CD4-positive, alpha-beta memory T cell (primary cell): ENCODE measurements at regions not wholly inside any gene's neighbourhood (a gene's known extent, or its start where the extent isn't known, plus 50 kb on each side); places are given as distances from the start of the nearest gene placed in this dataset.
A peak's percentile ranks its signal among the peaks of the same experiment; 100 is the strongest.

Source experiments
- CTCF ChIA-PET: fragments of 350-600 bp; sonication (Branson Sonifier 250); formaldehyde crosslinking; loops from one replicate; lab custom pipeline; 2021; ENCODE audit warnings: inconsistent platforms; ENCODE audit not compliant: partially characterized antibody; lab: Charles Lee
- POLR2A ChIA-PET: fragments of 350-600 bp; sonication (Branson Sonifier 250); formaldehyde crosslinking; loops from one replicate; lab custom pipeline; 2021; ENCODE audit not compliant: partially characterized antibody; lab: Charles Lee
- DNase-seq, 5 donors: peaks; one replicate each; pipeline versions ENCODE4 v3.0.0 to v3.0.0-alpha.2; 2020 to 2022; ENCODE audit warnings: mixed read lengths in 1 of 5
- H3K27ac ChIP-seq: one replicate; pipeline ENCODE4 v1.7.0; 2013; ENCODE audit warnings: low read depth, low read length
- H3K27me3 ChIP-seq: 2 replicates; pipeline ENCODE4 v1.7.0; 2013; ENCODE audit warnings: mild to moderate bottlenecking, low read length, moderate library complexity; ENCODE audit not compliant: insufficient read depth
- H3K36me3 ChIP-seq: 2 replicates; pipeline ENCODE4 v1.7.0; 2013; ENCODE audit warnings: mild to moderate bottlenecking, low read length, moderate library complexity; ENCODE audit not compliant: insufficient read depth
- H3K4me1 ChIP-seq: 2 replicates; pipeline ENCODE4 v1.7.0; 2013; ENCODE audit warnings: mild to moderate bottlenecking, low read length, moderate library complexity; ENCODE audit not compliant: insufficient read depth
- H3K4me3 ChIP-seq, 2 donors: one replicate each; pipeline ENCODE4 v1.7.0; 2013; ENCODE audit warnings: low read length in 2 of 2, mild to moderate bottlenecking in 1 of 2
- H3K9me3 ChIP-seq, 2 donors: one replicate each; pipeline ENCODE4 v1.7.0; 2013; ENCODE audit warnings: low read length in 2 of 2, control low read depth in 1 of 2; ENCODE audit not compliant: control insufficient read depth in 1 of 2
- H3K27ac Mint-ChIP-seq, 7 donors: one replicate each; pipeline ENCODE4 v1.8.0; 2020 to 2021; ENCODE audit warnings: mixed read lengths in 7 of 7, mild to moderate bottlenecking in 6 of 7, inconsistent platforms in 3 of 7, moderate library complexity in 3 of 7
- H3K27me3 Mint-ChIP-seq, 2 donors: one replicate each; pipeline ENCODE4 v1.8.0; 2020 to 2021; ENCODE audit warnings: mixed read lengths in 2 of 2
- H3K36me3 Mint-ChIP-seq, 2 donors: one replicate each; pipeline ENCODE4 v1.8.0; 2020 to 2021; ENCODE audit warnings: mixed read lengths in 2 of 2, inconsistent platforms in 1 of 2, mild to moderate bottlenecking in 1 of 2
- H3K4me1 Mint-ChIP-seq, 4 donors: one replicate each; pipeline ENCODE4 v1.8.0; 2020 to 2021; ENCODE audit warnings: mixed read lengths in 4 of 4, mild to moderate bottlenecking in 1 of 4
- H3K4me3 Mint-ChIP-seq, 8 donors: one replicate each; pipeline ENCODE4 v1.8.0; 2020 to 2021; ENCODE audit warnings: mixed read lengths in 8 of 8, mild to moderate bottlenecking in 7 of 8, moderate library complexity in 6 of 8, inconsistent platforms in 3 of 8
- H3K9me3 Mint-ChIP-seq, 8 donors: one replicate each; pipeline ENCODE4 v1.8.0; 2020 to 2021; ENCODE audit warnings: mixed read lengths in 8 of 8, mild to moderate bottlenecking in 5 of 8, inconsistent platforms in 3 of 8, moderate library complexity in 1 of 8
- intact Hi-C: fragments of 100-400 bp; cut with micrococcal nuclease; formaldehyde crosslinking; loops from one replicate; pipeline ENCODE4 v1.15.1; 2023

DNA sequence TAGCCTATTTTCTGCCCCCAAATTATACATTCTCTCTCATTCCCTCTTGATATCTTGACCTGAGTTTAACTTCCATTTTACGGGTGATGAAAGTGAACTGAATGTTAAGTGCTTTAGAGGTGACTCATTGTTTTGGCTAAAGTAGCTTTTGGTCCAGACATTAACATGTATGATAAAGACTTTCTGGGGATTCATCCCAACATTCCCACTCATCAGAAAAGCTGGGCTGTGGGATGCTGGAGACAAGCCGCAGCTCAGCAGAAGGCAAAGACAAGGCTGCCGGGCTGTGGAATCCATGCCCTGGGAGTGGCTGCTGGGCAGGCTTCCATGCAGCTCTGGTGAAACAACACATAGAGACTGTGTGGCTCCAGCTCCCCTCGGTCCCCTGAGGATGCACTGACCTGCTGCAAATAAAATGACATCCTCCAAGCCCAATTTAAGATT, 89.9 kb upstream of the SYNDIG1 start:
- CTCF ChIA-PET: no interaction called here
- H3K27me3 Mint-ChIP-seq: peaks cover 0 to 2% of the 10 kb centered on the region in 2 donors
- no peak for DNase-seq

GRCh38 chr20:24378661-24379483, 90.6 kb upstream of the SYNDIG1 start:
- Mint-ChIP-seq H3K4me3 (no peak overlapping the region), H3K9me3 (no peaks in the 10 kb centered on the region), H3K27ac (no peak overlapping the region), H3K4me1 (no peaks in the 10 kb centered on the region), H3K27me3 (peaks cover 0 to 2% of the 10 kb centered on the region in 2 donors), H3K36me3 (no peaks in the 10 kb centered on the region)
- H3K36me3 ChIP-seq: no peaks in the 10 kb centered on the region
- CTCF ChIA-PET: no interaction called here
- no peaks in the 10 kb centered on the region for H3K9me3 ChIP-seq
- intact Hi-C loops: no loop called here
- DNase-seq: no peak
- no peak overlapping the region for H3K27ac ChIP-seq
- H3K4me3 ChIP-seq: no peak overlapping the region
- no peaks in the 10 kb centered on the region for H3K4me1 ChIP-seq
- no peaks in the 10 kb centered on the region for H3K27me3 ChIP-seq
- POLR2A ChIA-PET: no interaction called here

More for the DNA sequence above, 89.9 kb upstream of the SYNDIG1 start:
- no peaks in the 10 kb centered on the region for H3K4me1 Mint-ChIP-seq
- no peak overlapping the region for H3K27ac ChIP-seq
- H3K4me1 ChIP-seq: no peaks in the 10 kb centered on the region
- intact Hi-C loops: no loop called here
- no peak overlapping the region for H3K4me3 Mint-ChIP-seq
- H3K9me3 Mint-ChIP-seq: no peaks in the 10 kb centered on the region
- H3K4me3 ChIP-seq: no peak overlapping the region
- POLR2A ChIA-PET: no interaction called here
- no peaks in the 10 kb centered on the region for H3K27me3 ChIP-seq
- H3K9me3 ChIP-seq: no peaks in the 10 kb centered on the region
- no peak overlapping the region for H3K27ac Mint-ChIP-seq
- H3K36me3 ChIP-seq: no peaks in the 10 kb centered on the region
- no peaks in the 10 kb centered on the region for H3K36me3 Mint-ChIP-seq

DNA sequence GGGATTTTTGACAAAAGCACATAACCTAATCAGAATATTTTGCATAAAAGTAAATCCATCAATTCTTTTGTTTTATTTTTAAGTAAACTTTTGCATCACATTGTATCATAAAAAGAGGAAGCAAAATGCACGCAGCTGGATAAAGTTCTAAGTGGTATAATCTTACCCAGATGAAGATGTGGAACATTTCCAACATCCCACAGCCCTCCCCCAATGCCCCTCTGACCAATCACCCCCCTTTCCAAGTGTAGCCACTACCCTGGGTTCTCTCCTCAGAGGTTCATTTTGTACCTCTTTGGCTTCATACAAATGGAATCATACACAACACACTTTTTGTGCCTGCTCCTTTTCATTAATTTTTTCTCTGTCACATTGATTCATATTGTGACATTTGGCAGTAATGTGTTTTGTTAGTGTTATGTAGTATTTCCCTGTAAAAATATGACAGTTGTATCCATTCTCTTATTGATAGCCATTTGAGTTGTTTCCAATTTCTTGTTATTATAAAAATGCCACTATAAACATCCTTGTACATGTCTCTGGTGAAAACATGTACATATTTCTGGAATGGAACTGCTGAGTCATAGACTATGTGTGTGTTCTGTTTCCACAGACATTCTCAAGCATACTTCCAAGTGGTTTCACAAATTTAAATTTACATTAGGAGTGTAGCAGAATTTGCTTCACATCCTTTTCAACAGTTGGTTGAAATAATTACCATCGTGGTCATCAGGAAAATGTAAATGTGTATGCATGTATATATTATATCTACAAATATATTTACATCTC, 92.9 kb upstream of the SYNDIG1 start:
- Mint-ChIP-seq H3K4me3 (no peak overlapping the region), H3K36me3 (no peaks in the 10 kb centered on the region), H3K27ac (no peak overlapping the region), H3K9me3 (no peaks in the 10 kb centered on the region), H3K27me3 (peaks cover 0 to 2% of the 10 kb centered on the region in 2 donors), H3K4me1 (no peaks in the 10 kb centered on the region)
- ChIA-PET CTCF (no interaction called here), POLR2A (no interaction called here)
- Histone ChIP-seq H3K27ac (no peak overlapping the region), H3K27me3 (no peaks in the 10 kb centered on the region), H3K4me3 (no peak overlapping the region), H3K9me3 (no peaks in the 10 kb centered on the region), H3K4me1 (no peaks in the 10 kb centered on the region), H3K36me3 (no peaks in the 10 kb centered on the region)
- intact Hi-C loops: no loop called here
- DNase-seq: no peak

DNA sequence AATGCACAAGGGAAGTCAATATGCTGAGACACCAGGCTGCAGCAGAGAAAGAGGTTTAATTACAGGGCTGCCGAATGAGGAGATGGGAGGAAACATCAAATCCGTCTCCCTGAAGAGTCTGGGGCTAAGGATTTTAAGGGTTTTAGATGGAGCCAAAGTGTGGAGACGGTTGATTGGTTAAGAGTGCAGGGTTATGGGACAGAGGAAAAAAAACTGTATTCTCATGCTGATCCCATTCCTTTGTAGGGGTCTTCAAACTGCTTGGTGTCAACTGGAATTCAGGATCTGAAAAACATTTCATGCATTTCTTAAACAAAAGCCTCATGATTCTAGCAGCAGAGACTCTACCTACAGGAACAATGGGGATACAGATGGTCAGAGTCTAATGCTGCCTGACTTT, 96.1 kb upstream of the SYNDIG1 start:
- Histone ChIP-seq H3K9me3 (no peaks in the 10 kb centered on the region), H3K4me3 (no peak overlapping the region), H3K4me1 (no peaks in the 10 kb centered on the region), H3K27me3 (no peaks in the 10 kb centered on the region), H3K36me3 (no peaks in the 10 kb centered on the region), H3K27ac (no peak overlapping the region)
- no peak overlapping the region for H3K4me3 Mint-ChIP-seq
- intact Hi-C loops: no loop called here
- ChIA-PET CTCF (no interaction called here), POLR2A (no interaction called here)
- no peaks in the 10 kb centered on the region for H3K4me1 Mint-ChIP-seq
- H3K27ac Mint-ChIP-seq: no peak overlapping the region
- no peaks in the 10 kb centered on the region for H3K27me3 Mint-ChIP-seq
- H3K9me3 Mint-ChIP-seq: peaks cover 0 to 1% (median 0%) of the 10 kb centered on the region in 8 donors
- no peaks in the 10 kb centered on the region for H3K36me3 Mint-ChIP-seq
- DNase-seq: no peak

- no peaks in the 10 kb centered on the region for H3K4me1 ChIP-seq
- Mint-ChIP-seq H3K9me3 (peaks cover 0 to 2% (median 0%) of the 10 kb centered on the region in 8 donors), H3K4me1 (no peaks in the 10 kb centered on the region), H3K4me3 (no peak overlapping the region), H3K27me3 (no peaks in the 10 kb centered on the region), H3K27ac (no peak overlapping the region), H3K36me3 (no peaks in the 10 kb centered on the region)
- H3K27ac ChIP-seq: no peak overlapping the region
- intact Hi-C loops: no loop called here
- no peak for DNase-seq
- ChIA-PET POLR2A (no interaction called here), CTCF (no interaction called here)
- no peaks in the 10 kb centered on the region for H3K36me3 ChIP-seq
- no peaks in the 10 kb centered on the region for H3K27me3 ChIP-seq
- no peaks in the 10 kb centered on the region for H3K9me3 ChIP-seq
- H3K4me3 ChIP-seq: no peak overlapping the region
Observed at GRCh38 chr20:24370911-24371695, 98.3 kb upstream of the SYNDIG1 start.

- no peaks in the 10 kb centered on the region for H3K36me3 ChIP-seq
- H3K4me1 Mint-ChIP-seq: no peaks in the 10 kb centered on the region
- no peaks in the 10 kb centered on the region for H3K36me3 Mint-ChIP-seq
- no peak overlapping the region for H3K4me3 Mint-ChIP-seq
- POLR2A ChIA-PET: no interaction called here
- no peaks in the 10 kb centered on the region for H3K4me1 ChIP-seq
- CTCF ChIA-PET: no interaction called here
- H3K4me3 ChIP-seq: no peak overlapping the region
- H3K27ac ChIP-seq: no peak overlapping the region
- peaks cover 0 to 2% (median 0%) of the 10 kb centered on the region in 8 donors for H3K9me3 Mint-ChIP-seq
- no peaks in the 10 kb centered on the region for H3K27me3 Mint-ChIP-seq
- DNase-seq: no peak
- no peak overlapping the region for H3K27ac Mint-ChIP-seq
- intact Hi-C loops: no loop called here
- no peaks in the 10 kb centered on the region for H3K27me3 ChIP-seq
- no peaks in the 10 kb centered on the region for H3K9me3 ChIP-seq
Observed at GRCh38 chr20:24370249-24370648, 99.2 kb upstream of the SYNDIG1 start.

DNA sequence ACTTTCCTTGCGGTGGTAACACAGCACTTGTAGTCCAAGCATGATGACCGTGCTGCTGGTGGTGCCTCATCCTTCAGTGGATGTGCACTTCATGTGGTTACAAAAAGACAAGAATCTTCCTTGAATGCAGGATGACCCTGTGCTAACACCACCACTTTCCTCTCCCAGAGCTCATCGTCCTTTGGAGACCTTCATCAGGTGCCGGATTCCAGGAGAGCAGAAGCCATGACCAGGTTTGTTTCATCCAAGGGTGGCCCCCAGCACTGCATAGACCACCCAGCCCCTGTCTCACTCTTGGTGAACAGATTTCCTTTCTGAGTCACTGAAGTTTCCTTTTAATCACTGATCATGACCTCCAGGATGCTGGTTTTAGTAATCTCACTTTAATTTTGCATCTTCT, 101.2 kb upstream of the SYNDIG1 start:
- no peaks in the 10 kb centered on the region for H3K27me3 ChIP-seq

More for the DNA sequence above, 101.2 kb upstream of the SYNDIG1 start:
- peak overlapping the region in 1 of 7 donors; percentile 61 for H3K27ac Mint-ChIP-seq
- CTCF ChIA-PET: no interaction called here
- H3K9me3 Mint-ChIP-seq: peaks cover 0 to 2% (median 0%) of the 10 kb centered on the region in 8 donors
- Histone ChIP-seq H3K36me3 (no peaks in the 10 kb centered on the region), H3K4me1 (no peaks in the 10 kb centered on the region), H3K9me3 (no peaks in the 10 kb centered on the region), H3K27ac (no peak overlapping the region), H3K4me3 (no peak overlapping the region)
- DNase-seq: no peak
- intact Hi-C loops: no loop called here
- POLR2A ChIA-PET: no interaction called here
- no peaks in the 10 kb centered on the region for H3K36me3 Mint-ChIP-seq
- H3K27me3 Mint-ChIP-seq: peaks cover 0 to 1% of the 10 kb centered on the region in 2 donors
- H3K4me1 Mint-ChIP-seq: no peaks in the 10 kb centered on the region
- H3K4me3 Mint-ChIP-seq: no peak overlapping the region
